ENCODE measurements at regions not wholly inside any gene's neighbourhood (a gene's known extent, or its start where the extent isn't known, plus 50 kb on each side); places are given as distances from the start of the nearest gene placed in this dataset.

DNA sequence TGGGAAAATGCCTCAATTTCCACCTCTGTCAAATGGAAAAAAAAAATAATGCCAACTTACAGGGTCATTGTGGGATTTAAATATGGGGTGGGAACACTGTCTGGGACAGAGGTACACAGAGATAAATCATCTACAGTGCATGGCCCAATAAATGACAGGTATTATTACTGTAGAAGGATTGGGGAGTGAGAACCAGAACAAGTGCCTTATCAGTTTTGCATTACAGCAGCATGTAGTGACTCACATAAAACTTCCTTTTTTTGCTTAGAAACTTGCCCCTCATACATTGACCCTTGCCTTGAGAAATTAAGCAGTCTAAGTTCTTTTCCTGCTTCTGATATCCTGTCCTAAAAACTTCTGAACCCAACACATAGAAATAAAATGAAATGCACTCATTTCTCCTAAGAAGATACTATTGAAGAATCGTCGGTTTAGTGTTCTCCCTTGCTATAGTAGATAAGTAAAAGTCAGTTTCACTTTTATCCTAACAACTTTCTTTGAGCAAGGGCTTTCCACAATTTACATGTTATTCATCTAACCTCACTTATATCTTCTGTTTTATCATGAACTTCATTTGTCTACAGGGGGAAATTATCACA is 121.0 kb upstream of the HAAO start:
- no peak for DNase-seq

DNA sequence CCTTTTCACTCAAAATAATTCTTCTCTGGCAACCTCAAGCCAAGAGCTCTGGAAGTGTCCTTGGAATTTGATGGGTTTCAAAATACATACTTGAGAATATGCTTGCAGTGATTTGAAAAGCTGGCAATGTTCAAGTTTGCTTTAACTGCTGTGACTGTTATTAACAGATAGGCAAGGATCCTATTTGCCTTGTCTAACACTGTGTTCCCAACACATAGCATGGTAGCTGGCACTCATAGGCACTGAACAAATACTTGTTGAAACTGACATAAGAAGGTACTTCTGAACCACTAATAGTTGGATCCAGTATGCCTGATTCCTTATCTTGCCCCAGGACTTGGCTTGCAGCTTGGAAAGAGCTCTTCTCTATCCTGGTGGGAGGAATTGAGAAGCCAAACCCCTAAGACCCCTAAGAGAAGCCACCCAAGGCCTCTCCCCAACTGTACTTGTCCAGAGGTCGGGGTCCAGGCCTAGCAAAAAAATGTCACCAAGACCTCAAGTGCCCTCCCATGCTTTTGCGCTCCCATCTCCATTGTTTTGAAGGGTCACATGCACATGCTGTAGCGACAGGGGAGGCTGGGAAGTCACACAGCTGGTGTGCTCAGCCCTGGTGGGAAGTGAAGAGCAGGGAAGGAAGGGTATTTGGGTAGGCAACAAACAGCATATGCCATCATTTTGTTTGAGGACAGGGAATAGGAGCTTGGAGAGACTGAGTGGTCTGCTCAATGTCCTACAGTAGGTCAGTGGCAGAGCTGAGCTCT is 118.4 kb upstream of the HAAO start:
- DNase-seq = no peak

DNA sequence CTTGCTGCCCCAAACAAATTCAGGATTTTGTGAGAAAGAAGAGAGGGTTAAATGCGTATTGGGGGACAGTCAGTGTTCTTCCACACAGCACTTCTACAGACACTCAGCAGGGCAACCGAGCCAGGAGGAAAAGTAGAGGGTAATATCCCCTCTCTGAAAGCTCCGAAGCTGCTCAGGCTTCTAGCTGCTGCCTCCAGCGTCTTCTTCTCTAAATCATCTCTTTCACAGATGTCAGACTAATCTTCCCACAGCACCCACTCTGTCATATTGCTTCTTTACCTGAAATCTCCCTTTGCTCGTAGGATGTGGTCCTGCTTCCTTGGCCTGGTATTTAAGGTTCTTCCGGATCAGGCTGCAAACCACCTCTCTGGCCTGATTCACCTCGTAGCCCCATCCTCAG is 117.6 kb upstream of the HAAO start:
- DNase-seq = no peak

DNA sequence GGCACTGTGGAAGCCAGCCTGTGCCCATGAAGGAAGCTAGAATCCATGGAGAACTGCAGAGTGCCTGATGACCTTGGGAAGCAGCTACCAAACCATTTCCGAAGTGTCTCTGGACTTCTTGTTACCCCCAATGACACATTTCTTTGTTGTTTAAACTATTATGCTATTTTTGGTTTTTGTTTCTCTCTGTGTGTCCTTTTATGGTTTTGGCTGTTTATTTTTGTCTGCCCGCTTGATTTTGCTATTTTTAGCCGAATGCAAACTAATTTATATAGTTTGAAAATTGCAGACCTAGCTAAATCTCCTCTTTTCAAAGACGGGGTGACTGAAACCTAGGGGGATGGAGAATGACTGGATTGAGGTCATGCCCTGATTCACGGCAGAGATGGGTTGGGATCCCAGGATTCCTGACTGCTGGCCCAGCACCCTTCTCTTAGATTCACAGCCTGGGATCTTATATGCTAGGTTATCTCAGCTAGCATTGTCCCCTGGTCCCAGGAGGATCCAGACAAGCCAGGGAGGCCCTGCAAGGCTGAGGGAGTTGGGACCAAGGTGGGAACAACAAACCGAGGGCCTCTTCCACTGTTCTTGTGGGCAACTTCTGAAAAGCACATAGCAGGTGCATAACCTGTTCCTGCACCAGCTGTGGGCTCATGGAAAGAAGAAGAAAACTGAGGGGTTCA is 116.3 kb upstream of the HAAO start:
- DNase-seq = no peak

DNA sequence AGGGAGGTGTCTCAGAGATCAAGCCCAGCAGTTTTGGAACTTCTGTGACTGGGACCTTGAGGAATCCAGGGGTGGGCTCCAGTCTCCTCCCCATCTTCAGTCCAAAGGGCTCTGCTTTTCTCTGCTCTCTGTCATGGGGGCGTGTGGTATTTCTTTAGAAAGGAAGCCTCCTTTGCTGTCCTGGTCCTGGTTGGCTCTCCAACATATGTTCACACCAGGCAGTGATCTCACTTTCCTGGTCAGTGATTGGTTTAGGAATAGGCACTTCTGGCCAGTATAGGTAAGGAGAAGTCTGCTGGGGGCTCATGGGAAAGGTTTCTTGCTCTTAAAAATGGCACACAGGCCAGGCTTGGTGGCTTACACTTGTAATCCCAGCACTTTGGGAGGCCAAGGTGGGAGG is 115.5 kb upstream of the HAAO start:
- no peak for DNase-seq

DNA sequence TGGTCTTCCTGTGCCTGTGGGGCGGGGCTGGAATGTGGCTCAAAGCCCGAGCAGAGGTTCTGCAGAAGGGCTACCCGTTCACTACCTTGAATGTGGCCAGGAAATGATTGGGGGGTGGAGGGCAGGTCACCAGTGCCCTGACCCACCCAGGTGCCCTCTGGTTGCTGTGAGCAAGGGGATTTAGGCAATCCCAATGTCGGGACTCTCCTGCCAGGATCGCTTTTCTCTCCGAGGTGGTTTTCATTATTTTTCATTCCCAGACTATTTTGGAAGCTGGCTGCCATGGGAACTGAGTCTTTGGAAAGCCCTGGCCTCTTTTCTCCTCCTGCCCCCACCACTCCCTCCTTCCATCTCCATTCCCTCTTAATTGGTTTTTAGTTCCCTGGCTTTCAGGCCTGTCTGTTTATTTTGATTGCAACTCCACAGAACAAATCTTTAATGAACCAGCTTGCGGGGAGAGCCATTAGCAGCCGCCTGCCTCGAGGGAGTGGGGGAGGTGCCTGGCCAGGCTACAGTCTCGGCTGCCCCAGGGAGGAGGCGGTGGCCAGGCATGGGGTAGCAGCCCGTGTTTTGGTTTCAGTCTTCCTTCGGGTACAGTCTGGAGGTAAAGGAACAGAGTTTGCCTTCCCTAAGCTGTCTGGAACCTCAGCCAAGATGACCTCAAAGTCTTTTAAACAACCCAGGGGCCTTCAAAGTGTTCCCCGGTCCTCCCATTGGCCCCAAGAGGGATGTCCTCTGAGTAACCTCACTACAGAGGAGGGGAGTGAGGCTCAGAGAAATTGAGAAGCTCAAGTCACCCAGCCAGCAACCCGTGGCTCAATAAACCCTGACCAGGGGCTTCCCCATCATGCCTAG is 114.4 kb upstream of the HAAO start:
- no peak for DNase-seq

DNA sequence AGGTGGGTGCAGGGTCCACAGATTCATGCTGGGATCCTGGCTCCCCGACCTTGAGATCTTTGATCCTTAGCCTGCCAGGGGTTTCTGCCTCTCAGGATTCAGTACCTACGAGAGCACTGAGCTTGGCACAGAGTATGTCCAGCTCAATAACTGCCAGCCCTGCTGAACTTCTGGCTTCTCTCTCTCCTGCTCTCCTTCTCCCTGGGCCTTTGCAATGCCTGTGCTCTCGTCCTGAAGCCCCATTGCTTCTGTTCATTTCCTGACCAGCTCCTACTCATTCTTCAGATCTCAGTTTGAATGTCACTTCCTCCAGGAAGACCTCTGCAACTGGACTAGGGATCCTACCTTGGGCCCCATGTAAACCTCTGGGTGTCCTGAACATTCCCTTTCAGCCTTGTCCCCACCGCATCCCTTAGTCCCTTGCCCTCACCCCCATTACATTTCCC is 113.8 kb upstream of the HAAO start:
- DNase-seq = no peak

DNA sequence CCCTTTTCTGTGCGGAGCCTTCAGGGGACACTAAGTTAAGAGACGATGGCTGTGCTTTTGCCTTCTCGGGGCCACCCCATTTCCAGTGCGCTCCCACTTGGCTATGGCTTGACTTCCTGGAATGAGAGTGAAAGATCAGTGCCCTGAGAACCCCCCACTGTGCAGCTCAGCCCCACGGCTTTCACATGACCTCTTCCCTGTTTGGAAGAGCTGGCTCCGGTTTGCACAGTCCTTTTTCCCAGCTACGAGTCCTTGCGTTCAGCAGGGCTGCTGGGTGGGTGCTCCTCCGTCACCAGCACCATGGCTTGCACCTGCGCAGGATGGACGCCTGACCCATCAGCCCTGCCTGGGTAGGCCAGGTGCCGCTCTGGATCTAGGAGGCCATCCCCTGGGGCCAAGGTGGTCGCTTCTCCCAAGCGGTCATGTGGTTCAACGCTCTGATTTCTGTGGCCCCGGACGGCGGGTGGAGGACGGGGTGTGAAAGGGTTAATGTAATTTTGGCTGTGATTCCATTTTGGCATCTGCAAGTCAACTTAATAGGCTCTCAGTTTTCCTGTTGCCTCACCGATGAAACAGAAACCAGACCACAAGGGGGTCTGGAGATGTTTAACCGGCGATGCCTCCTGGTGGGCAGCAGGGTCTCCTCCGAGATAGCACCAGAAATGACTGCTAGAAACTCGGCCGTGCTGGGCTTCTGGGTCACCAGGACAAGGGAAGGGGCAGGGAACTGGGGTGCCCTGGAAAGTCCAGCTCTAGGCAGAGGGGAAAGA is 113.1 kb upstream of the HAAO start:
- no peak for DNase-seq

DNA sequence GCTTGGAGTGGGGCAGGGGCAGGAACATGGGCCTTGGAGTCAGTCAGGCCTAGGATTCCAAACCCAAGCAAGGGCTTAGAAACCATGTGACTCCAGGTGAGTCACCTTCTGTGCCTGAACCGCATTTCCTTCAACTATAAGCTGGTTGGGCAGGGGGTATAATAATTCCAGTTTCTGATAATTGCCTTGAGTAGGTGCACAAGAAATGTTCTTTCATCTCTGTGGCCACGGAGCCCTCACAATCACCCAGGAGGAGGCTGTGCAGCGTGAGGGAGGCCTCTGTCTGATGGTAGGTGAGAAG is 112.1 kb upstream of the HAAO start:
- no peak for DNase-seq

DNA sequence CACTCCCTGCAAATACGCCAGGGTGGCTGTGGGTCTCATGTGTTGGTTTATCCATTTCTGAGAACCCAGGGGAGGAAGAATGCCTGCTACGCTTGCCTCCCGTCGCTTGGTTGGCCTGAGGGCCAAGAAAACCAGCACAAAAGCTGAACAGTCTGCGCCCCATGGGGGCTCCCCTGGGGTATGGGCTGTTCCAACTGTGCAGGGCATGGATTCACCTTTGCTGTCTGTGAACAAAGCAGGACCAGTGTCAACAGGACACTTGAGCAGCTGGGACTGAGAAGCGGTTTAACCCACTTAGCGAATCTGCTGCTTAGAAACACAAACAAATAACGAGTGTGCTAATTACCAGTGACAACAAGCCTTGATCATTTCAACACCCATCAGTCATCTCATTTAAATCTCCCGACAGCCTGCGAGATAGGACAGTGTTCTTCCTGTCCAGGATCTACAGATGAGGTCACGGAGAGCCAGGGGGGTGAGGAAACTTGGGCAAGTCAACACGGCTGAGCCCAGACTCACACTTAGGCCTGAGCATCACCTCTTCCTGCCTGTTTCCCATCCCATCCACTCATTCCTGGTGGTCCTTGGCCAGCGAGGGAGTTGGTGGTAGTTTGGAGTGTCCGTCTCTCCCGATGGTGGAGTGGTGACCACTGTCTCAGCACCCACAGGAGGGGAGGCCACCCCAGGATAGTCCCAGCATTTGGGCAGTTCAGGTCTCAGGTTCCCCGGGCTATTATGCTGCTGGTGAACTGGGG is 111.6 kb upstream of the HAAO start:
- DNase-seq = no peak

DNA sequence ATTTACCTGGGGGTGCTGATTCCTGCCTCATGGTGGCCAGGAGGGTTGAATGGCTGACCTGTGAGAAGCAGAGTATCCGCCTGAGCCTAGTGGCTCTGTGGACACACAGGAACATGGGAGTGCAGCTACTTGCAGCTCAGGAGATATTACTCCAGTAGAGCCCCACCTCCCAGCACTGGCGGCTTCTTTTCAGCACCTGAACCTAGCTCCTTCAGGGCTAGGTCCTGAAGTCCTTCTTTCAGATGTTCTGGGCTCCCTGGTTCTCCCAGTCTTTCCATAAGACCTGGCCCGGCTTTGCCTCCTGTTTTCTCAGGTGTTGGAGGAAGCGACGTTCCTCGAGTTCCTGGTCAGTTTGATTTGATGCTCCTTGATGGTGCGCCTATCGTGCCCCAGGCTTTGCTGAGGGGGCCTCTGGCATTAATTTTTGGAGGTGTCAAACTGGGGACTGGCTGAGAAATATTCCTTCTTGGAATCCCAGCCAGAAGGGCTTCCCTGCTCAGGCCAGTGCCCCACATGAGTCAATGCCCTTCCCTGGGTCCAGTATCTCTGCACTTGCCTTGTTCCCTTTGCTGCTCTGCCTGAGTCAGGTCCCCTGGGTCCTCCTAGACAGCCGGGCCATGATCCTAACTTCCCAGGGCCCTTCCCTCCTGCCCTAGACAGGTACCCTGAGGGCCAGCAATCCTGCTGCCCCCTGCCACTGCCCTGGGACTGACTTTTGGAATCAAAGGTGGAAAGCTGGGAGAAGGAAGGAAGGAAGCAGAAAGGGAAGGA is 110.7 kb upstream of the HAAO start:
- DNase-seq = no peak

DNA sequence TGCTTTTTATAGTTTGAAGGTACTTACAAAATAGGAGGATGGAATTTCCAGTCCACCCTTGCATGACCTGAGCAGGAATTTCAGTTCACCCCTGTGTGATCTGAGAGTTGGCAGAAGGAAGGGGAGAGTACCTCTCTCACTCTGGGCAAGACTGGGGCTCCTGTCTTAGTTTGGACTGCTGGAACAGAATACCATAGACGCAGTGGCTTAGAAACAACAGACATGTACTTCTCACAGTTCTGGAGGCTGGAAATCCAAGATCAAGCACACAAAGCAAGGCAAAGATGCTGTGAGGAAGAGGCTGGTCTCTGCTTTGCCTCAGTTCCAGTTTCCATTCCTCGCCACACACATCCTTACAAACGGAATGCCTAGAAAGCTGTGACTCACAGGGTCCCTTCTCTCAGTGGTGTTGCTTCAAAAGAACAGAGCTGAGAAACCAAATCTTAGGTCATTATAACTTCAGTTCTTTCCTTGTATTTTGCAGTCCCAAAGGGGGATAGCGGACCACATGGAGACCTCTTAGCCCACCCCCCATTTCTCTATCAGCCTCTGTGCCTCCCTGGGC is 108.8 kb upstream of the HAAO start:
- no peak for DNase-seq

DNA sequence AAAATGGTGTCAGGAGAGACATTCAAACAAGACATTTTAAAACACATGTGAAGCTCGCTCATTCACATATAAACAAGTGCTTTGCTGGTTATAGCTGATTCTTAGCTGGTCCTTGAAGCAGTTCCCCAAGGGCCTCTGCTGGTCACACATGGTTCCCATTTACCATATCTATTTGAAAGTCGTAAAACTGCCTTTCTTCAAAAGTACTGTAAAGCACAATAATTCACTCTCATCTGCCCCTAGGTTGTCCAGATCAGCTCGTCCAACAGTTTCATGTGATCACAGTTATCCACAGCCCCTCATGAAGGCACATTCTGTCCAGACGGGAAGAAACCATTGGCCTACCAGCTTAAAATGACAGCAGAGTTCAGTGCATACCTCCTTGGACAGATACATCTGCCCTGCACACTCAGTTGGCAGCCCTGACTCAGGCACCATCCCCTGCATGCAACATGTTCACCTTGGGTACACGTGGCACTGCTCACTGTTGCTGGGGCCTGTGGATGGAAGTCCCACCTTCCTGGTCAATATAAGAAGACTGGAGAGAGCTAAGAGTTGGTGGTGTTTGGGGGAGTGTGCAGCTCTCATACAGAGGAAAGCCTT is 108.0 kb upstream of the HAAO start:
- DNase-seq = no peak

DNA sequence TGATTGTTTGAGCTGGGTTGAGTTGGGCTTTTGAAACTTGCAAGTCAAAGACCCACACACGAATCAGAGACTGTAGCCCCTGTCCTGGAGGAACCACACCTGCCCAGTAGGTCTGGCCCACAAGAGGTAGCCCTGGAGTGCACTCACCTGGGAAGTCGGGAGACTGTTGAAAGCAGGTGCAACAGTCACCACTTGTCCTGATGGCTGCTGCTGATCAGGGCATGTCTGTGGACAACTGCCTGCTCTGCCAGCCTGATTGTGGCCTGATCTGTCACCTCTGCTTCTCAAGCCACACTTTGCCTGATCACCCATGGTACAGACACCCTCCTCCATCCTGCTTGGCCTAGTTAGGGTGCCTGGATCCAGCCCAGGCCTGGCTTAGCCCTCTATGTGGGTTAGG is 105.0 kb upstream of the HAAO start:
- no peak for DNase-seq

DNA sequence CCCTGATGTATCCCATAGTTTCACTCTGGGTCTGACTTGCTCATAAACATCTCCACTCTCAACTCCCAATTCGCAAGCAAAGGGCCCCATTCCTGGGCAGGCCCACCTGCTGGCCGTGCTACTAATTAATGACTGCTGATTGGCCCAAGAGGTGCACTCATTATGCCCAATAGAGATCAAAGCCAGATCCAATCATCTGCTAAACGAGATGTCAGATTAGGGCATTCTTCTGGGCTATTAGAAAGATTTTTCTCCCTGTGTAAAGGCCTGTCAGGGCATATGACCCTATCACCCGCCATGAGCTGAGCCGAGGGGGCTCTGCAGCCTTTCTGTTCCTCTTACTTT is 103.4 kb upstream of the HAAO start:
- DNase-seq = no peak

DNA sequence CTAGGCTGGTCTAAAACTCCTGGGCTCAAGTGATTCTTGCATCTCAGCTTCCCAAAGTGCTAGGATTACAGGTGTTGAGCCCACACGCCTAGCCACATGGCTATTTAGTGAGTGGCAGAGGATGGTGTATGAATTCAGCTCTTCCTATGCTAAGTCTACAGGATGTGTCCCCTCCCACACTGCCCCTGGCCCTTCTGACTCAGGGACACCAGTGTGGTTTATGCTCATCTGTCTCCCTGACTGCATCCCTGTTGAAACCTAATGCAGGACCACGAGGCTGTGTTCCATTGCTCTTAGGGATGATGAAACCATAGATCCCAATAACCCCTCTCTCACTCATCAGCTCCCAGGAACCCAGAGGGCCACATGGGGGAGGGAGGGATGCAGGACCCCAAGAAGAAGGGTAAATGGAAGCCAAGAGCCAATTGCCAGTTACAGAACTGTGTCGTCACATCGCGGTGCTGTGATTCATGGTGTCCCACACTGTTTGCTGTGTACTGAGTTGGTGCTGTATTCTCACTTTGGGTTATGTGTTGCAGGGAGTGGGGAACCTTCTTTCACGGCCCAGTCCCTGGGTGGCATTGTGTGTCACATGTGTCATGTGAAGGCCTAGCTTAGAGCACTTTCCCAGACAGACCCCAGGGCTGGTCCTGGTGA is 102.9 kb upstream of the HAAO start:
- no peak for DNase-seq

DNA sequence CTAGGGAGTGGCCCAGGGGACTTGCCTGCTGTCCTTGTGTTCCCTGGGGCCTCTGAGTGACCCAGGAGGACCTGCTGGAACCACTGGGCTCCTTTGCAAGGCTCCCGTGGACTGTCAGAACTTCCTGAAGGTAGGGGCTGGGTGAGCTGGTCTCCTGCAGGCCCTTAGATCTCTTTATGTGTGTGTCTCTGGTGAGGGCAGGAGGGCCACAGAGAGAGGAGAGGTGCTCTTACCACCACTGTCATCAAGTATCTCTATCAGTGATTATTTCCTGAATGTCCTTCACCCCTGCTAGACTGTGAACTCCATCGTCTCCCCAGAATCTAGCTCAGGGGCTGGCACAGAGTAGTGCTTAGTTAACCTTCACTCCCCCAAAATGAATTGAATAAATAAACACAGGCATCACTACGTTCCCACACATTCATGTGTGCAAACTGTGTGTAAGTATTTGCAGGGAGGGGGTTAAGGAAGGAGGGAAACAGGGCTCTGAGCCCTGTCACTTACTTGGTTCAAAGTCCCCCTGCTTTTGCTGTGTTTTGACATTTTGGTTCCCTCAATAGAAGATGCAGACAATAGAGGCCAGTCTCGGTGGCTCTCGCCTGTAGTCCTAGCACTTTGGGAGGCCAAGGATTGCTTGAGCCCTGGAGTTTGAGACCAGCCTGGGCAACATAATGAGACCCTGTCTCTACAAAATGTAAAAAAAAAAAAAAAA is 100.8 kb upstream of the HAAO start:
- DNase-seq = no peak

DNA sequence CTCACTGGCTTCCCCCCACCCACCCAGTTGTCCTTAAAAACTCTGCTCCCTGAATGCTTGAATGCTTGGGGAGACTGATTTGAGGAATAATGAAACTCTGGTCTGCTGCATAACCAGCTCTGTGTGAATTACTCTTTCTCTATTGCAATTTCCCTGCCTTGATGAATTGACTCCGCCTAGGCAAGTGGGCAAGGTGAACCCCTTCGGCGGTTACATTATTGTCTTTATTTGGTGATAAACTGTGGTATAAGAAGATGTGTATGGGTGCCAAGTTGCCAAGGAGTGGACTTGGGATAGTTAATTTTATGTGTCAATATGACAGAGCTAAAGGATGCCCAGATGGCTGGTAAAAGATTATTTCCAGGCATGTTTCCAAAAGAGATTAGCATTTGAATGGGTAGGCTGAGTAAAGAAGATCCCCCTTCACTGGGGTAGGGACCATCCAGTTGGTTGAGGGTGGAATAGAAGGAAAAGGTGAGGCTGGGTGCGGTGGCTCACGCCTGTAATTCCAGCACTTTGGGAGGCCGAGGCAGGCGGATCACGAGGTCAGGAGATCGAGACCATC is 98.5 kb upstream of the HAAO start:
- DNase-seq = no peak

All from activated gamma-delta T cell (primary cell).